DMS53 (cell line): ENCODE measurements at regions not wholly inside any gene's neighbourhood (a gene's known extent, or its start where the extent isn't known, plus 50 kb on each side); places are given as distances from the start of the nearest gene placed in this dataset.

Experiments used
- DNase-seq: peaks from one replicate; lab custom pipeline; 2025; lab: John Stamatoyannopoulos, UW

DNA sequence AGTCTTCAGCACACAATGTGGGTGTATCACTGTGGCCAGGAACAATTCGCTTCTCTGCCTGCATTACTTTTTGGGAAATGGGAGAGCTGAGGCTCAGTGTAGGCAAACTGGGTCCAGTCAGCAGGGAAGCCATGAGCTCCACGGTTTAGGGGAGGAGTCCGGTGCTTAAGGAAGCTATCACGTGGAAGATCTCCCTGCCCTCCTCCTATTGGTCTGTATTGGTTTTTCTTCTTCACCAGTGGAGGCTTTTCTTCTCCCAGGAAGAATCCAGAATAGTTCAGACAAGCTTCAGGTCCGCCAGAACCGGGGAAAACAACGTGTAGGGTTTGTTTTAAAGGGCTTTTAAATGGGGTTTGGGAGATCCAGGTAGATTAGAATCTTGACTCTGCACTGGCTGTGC lies 156.2 kb upstream of the CAMK1G start:
- no peak for DNase-seq

- DNase-seq = no peak
Measured at GRCh38 chr1:209427811-209428210, 155.7 kb upstream of the CAMK1G start.

DNA sequence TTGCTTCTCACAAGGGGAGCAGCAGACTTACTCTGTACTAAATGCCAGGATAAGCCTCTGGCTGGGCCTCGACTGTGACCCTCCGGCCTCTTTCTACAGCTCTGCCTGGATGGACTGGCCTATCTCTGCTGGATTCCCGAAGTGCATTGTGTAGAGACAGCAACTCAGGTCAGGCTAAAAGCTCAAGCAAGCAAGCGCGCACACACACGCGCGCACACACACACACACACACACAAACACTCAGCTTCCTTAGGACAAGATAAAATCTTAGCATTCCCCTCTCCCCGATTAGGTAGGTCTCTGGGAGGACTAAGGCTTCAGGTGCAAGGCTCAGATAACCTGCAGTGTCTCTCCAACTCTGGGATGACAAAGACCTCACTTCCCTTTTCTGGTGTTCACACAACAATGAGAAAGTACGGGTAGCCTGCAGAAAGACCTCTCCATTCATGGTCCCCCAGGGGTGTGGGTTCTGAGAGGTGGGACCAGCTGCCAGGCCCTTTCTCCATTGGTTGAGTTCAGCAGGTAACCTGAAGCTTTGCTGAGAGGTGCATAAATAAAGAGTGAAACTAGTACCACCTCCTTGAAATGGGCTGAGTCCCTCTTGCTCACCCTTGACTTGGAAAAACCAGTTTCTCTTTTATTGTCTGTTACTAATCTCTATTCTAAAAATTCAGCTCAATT lies 155.1 kb upstream of the CAMK1G start:
- DNase-seq = peak; percentile 19

- no peak for DNase-seq
Measured at GRCh38 chr1:209429611-209430010, 153.9 kb upstream of the CAMK1G start.

- DNase-seq = no peak
Measured at GRCh38 chr1:209430107-209430506, 153.4 kb upstream of the CAMK1G start.

DNA sequence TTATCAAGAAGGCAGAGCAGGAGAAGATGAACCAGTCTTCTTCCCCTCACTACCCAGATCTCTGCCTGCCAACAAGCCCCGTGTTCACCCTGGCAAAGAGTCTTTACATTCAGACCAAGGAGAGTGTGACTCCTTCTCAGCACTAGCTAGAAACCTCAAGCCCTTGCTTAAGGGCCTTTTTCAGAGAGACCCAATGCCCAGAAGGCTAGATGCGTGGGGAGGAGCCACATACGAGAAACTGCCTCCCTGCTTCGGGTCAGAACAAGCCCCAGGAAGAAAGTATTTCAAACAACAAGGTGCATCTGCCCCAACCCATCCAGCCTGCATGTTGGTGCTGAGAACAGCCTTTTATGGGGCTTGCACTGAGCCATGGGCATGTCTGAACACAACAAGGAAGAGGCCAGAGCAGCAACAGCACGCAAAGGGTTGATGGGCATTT lies 152.7 kb upstream of the CAMK1G start:
- no peak for DNase-seq

GRCh38 chr1:209431402-209431801 lies 152.1 kb upstream of the CAMK1G start:
- DNase-seq = no peak

DNA sequence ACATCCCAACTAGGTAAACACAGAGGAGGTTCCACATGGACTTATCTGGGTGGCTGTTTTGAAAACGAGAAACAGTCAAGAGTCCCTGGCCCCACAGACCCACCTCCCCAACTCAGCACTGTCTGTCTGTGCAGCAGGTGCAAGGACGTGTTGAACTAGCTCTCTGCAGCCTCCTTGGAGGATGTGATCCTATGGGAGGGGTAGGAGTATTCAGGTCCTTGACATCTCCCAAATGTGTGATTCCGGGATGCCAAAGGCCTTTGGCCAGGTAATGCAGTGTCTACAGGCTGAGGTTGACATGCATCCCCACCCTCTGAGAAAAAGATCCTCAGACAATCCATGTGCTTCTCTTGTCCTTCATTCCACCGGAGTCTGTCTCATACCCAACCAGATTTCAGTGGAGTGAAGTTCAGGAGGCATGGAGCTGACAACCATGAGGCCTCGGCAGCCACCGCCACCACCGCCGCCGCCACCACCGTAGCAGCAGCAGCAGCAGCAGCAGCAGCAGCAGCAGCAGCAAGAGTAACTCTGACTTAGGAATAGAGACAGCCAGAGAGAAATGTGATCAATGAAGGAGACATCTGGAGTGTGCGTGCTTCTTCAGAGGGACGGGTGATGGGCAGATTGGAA lies 151.6 kb upstream of the CAMK1G start:
- DNase-seq = no peak

- DNase-seq = no peak
Measured at GRCh38 chr1:209432443-209432825, 151.1 kb upstream of the CAMK1G start.

DNA sequence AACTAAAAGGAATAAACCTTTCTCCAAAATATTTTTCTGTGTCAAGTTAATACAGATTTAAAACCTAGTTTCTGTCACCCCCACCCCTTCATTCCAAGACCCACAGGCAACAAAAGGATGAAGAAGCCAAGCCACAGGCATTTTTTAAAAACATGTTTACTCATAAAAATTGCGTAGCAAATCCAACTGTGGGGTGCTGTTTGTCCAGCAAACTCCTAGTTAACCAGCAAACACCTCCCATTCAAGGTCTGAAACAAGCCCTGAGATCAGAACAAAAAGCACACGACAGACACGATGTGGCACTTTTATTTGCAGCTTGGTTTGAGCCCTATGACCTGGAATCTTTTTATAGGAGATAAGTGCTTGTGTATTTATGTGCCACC lies 149.9 kb upstream of the CAMK1G start:
- DNase-seq = no peak

GRCh38 chr1:209434066-209434465 lies 149.4 kb upstream of the CAMK1G start:
- peak; percentile 22 for DNase-seq

- DNase-seq = no peak
Measured at GRCh38 chr1:209434631-209435217, 148.8 kb upstream of the CAMK1G start.

DNA sequence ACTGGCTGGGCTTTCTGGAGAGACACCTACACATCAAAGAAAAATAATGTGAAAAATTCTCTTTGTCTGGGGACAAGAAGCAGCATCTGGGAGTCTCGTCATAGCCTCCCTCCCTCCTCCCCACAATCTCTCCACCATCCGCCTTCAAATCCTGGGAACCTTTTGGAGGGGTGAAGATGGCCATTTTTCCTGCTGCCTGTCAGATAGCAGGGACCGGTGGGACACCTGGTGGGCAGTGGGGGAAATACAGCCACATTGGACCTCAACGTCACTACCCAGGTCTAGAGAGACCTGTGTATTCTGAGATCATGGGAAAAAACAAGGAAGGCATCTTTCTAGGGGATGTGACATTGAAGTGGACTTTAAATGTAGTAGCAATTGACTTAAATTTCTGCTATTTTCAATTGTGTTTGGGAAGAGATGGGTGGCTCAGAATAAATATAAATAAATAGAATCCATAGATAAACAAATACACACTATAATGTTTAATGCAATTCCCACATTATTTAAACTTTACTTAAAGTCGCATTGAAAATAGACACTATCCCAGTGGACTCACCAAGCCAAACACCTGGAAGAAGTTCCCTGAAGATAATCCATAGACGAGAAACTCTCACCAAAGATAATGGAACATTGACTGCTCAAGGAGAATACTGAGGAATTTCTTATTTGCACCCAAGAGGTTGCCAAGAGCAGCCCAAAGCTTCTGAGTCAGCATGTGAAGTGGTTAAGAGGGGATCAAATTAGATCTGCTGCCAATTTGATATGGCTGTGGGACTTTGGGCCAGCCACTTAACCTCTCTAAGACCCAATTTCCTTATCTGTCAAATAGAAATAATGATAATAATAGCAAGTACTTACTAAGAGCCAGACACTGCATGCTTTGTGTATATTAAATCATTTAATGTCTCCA lies 147.6 kb upstream of the CAMK1G start:
- DNase-seq = peak; percentile 87

DNA sequence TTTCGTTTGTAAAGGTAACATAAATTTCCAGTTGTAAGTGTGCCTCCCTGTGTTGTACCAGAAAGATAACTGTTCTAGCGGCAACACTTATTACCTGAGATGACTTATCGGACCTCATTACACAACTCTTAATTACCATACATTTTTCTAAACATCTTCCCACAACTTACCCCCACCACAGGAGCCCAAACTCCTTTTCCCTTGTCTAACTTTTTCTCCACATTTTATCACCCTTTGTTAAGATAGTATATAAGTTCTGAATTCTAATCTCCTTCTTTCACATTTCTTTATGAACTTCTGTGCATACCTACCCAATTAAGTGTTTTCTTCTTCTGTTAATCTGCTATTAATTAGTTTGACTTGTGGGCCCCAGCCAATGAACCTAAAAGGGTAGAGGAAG lies 143.7 kb upstream of the CAMK1G start:
- DNase-seq = no peak

DNA sequence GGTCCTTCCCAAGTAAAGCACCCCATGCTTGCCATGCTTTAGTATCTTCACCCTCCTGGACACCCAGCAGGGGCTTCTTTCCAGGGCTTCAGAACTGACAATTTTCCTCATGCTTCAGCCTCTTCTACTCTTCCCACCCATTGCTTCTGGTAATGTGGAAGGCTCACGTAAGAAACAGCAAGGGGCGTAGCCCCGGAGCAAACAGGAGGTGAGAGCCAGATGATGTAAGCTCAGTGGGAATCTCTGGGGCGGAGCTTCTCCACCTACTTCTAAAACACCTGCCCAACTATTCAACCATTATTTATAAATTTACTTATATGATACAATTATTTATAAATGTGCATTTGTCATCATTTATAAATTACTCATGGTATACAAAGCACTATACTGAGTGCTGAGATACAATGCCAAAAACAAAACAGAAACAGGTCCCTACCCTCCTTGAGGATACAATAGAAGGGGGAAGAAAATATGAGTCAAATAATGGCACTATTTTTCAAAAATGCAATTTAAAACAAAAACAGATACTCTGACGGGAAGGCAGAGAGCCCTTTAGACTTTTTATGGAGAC lies 140.1 kb upstream of the CAMK1G start:
- no peak for DNase-seq

- no peak for DNase-seq
Measured at GRCh38 chr1:209443975-209444651, 139.4 kb upstream of the CAMK1G start.

GRCh38 chr1:209444961-209445360 lies 138.6 kb upstream of the CAMK1G start:
- no peak for DNase-seq

- no peak for DNase-seq
Measured at GRCh38 chr1:209445576-209445975, 137.9 kb upstream of the CAMK1G start.

DNA sequence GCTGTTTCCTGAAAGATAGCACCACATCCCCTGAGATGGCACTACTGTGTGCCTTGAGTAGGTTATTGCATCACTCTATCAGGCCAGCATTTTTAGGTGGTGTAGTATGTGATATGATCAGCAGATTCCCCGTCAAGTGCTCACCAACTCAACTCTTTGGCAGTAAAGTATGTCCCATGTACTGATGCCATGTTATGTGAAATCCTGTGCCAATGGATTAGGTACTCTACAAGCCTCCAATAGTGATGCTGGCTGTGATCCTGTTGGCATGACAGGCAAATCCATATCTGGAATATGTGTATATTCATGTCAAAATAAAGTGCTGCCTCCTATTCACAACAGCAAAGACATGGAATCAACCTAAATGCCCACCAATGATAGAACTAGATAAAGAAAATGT lies 137.2 kb upstream of the CAMK1G start:
- no peak for DNase-seq

GRCh38 chr1:209454340-209454994 lies 129.0 kb upstream of the CAMK1G start:
- DNase-seq = no peak

DNA sequence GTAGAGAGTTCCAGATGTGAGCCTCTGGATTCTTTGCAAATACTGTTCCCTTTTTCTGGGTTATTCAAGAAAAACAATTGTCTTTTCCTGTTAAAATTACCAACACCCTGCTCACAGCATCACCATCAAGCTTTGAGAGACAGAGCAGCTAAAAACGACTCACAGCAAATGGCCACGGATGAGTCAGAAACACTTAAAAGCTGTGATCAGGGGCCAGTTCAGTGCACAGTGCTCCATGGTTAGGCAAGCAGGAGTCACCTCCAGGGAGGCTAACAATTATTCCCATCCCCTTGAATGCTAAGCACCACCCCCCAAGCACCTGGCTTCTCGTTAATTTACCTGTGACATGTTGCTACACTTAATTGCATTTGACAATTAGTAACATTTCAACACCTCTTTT lies 128.4 kb upstream of the CAMK1G start:
- DNase-seq = peak; percentile 57
